Esophagus muscularis mucosa (tissue), 4 donors: ENCODE measurements at regions not wholly inside any gene's neighbourhood (a gene's known extent, or its start where the extent isn't known, plus 50 kb on each side); places are given as distances from the start of the nearest gene placed in this dataset.

Experiments used
- DNase-seq: peaks from one replicate; pipeline ENCODE4 v3.0.0-alpha.2; 2017; ENCODE audit errors: extremely low spot score
- H3K27ac ChIP-seq, 4 donors: fragments of 200-600 bp; sonication (generic); replicated peaks in 1 of 4; 1 replicate in 3 of 4; 2 replicates in 1 of 4; pipeline ENCODE4 v1.5.1; 2016 to 2019; ENCODE audit warnings: mild to moderate bottlenecking in 1 of 4
- H3K27me3 ChIP-seq, 4 donors: fragments of 200-600 bp; sonication (generic); one replicate each; pipeline versions ENCODE4 v1.5.1 to v1.6.0; 2016 to 2019
- H3K36me3 ChIP-seq, 4 donors: fragments of 200-600 bp; sonication (generic); one replicate each; pipeline ENCODE4 v1.5.1; 2016 to 2019
- H3K4me1 ChIP-seq, 4 donors: fragments of 200-600 bp; sonication (generic); one replicate each; pipeline ENCODE4 v1.5.1; 2016 to 2019
- H3K4me3 ChIP-seq, 4 donors: fragments of 200-600 bp; sonication (generic); 1 replicate in 2 of 4; 2 replicates in 2 of 4; pipeline ENCODE4 v1.5.1; 2016 to 2019; ENCODE audit warnings: mild to moderate bottlenecking in 4 of 4, moderate library complexity in 1 of 4
- H3K9me3 ChIP-seq, 4 donors: fragments of 200-600 bp; sonication (generic); 1 replicate in 3 of 4; 2 replicates in 1 of 4; pipeline ENCODE4 v1.5.1; 2016 to 2019
- CTCF ChIP-seq, 3 experiments: fragments of 200-600 bp in 2 of 3; fragments of 450-650 bp in 1 of 3; sonication (generic) in 2 of 3; IDR thresholded peaks; one replicate each; pipeline ENCODE4 v1.5.1; 2017 to 2019; ENCODE audit warnings: antibody characterized with exemption in 3 of 3, mild to moderate bottlenecking in 2 of 3, moderate library complexity in 1 of 3
- EP300 ChIP-seq: sonication (generic); formaldehyde crosslinking; IDR thresholded peaks from one replicate; pipeline ENCODE4 v1.6.1; 2017; ENCODE audit warnings: antibody characterized with exemption
- POLR2A ChIP-seq: fragments of 450-650 bp; IDR thresholded peaks from one replicate; pipeline ENCODE4 v1.6.1; 2017; ENCODE audit warnings: antibody characterized with exemption, moderate library complexity, mild to moderate bottlenecking, low read depth
- POLR2AphosphoS5 ChIP-seq, 2 donors: sonication (generic); formaldehyde crosslinking; IDR thresholded peaks; one replicate each; pipeline ENCODE4 v1.6.1; 2017; ENCODE audit warnings: antibody characterized with exemption in 2 of 2
- WGBS: methylation state at CpG from one replicate; pipeline ENCODE4 v1.1.5; 2018; 5-methylcytosine and 5-hydroxymethylcytosine counted together
- intact Hi-C: fragments of 100-400 bp; cut with DNase I; formaldehyde crosslinking; loops from one replicate; pipeline ENCODE4 v1.15.1; 2023

- intact Hi-C loops: no loop called here
- 22% methylated on average over 5 of the region's 5 CpGs for WGBS
- Histone ChIP-seq H3K27ac (no peak overlapping the region), H3K27me3 (peaks cover 0 to 13% (median 0%) of the 10 kb centered on the region in 4 donors), H3K4me3 (no peak overlapping the region), H3K36me3 (no peaks in the 10 kb centered on the region), H3K9me3 (peaks cover 0 to 13% (median 9%) of the 10 kb centered on the region in 4 donors), H3K4me1 (no peaks in the 10 kb centered on the region)
- no peak for TF ChIP-seq CTCF (IDR thresholded peaks at IDR 0.05)
- no peak for TF ChIP-seq POLR2AphosphoS5 (IDR thresholded peaks at IDR 0.05)
- no peak for TF ChIP-seq EP300
- no peak for TF ChIP-seq POLR2A
- DNase-seq: peak; percentile 78
These were observed 147.4 kb upstream of the IRX4 start for GRCh38 chr5:2030131-2030530.

GRCh38 chr5:2029206-2029605 lies 146.5 kb upstream of the IRX4 start:
- Histone ChIP-seq H3K4me1 (no peaks in the 10 kb centered on the region), H3K27ac (peak overlapping the region in 1 of 4 donors; percentile 29), H3K27me3 (peaks cover 0 to 13% (median 0%) of the 10 kb centered on the region in 4 donors), H3K9me3 (peaks cover 0 to 13% (median 9%) of the 10 kb centered on the region in 4 donors), H3K36me3 (no peaks in the 10 kb centered on the region), H3K4me3 (no peak overlapping the region)
- intact Hi-C loops: no loop called here
- peak; percentile 74 for DNase-seq
- no peak for TF ChIP-seq CTCF (IDR thresholded peaks at IDR 0.05)
- peak in 1 of 2 donors; percentile 24 for TF ChIP-seq POLR2AphosphoS5 (IDR thresholded peaks at IDR 0.05)
- WGBS: 45% methylated on average over 4 of the region's 4 CpGs

- peaks cover 0 to 10% (median 0%) of the 10 kb centered on the region in 4 donors for H3K27me3 ChIP-seq
- H3K4me3 ChIP-seq: no peak overlapping the region
- TF ChIP-seq POLR2A: no peak
- no peak for TF ChIP-seq CTCF (IDR thresholded peaks at IDR 0.05)
- TF ChIP-seq EP300: no peak
- no peak for TF ChIP-seq POLR2AphosphoS5 (IDR thresholded peaks at IDR 0.05)
- peaks cover 0 to 6% (median 4%) of the 10 kb centered on the region in 4 donors for H3K9me3 ChIP-seq
- intact Hi-C loops: no loop called here
- no peak overlapping the region for H3K27ac ChIP-seq
- no peaks in the 10 kb centered on the region for H3K4me1 ChIP-seq
- 78% methylated on average over 2 of the region's 2 CpGs for WGBS
- DNase-seq: no peak
- no peaks in the 10 kb centered on the region for H3K36me3 ChIP-seq
These were observed 145.1 kb upstream of the IRX4 start for GRCh38 chr5:2027790-2028189.

- H3K4me3 ChIP-seq: no peak overlapping the region
- DNase-seq: peak; percentile 29
- no peaks in the 10 kb centered on the region for H3K36me3 ChIP-seq
- no peak for TF ChIP-seq CTCF (IDR thresholded peaks at IDR 0.05)
- no peak for TF ChIP-seq POLR2AphosphoS5 (IDR thresholded peaks at IDR 0.05)
- no peak for TF ChIP-seq POLR2A
- no peak for TF ChIP-seq EP300
- H3K27ac ChIP-seq: no peak overlapping the region
- peaks cover 0 to 3% (median 0%) of the 10 kb centered on the region in 4 donors for H3K9me3 ChIP-seq
- intact Hi-C loops: no loop called here
- H3K4me1 ChIP-seq: no peaks in the 10 kb centered on the region
- peaks cover 0 to 12% (median 0%) of the 10 kb centered on the region in 4 donors for H3K27me3 ChIP-seq
- 74% methylated on average over 12 of the region's 13 CpGs for WGBS
These were observed 142.4 kb upstream of the IRX4 start for GRCh38 chr5:2024986-2025721.

- H3K9me3 ChIP-seq: peaks cover 0 to 1% (median 0%) of the 10 kb centered on the region in 4 donors
- no peaks in the 10 kb centered on the region for H3K4me1 ChIP-seq
- intact Hi-C loops: no loop called here
- no peak for TF ChIP-seq CTCF (IDR thresholded peaks at IDR 0.05)
- 66% methylated on average over 3 of the region's 3 CpGs for WGBS
- no peaks in the 10 kb centered on the region for H3K36me3 ChIP-seq
- H3K27ac ChIP-seq: no peak overlapping the region
- H3K4me3 ChIP-seq: no peak overlapping the region
- peak; percentile 24 for DNase-seq
- peaks cover 0 to 20% (median 0%) of the 10 kb centered on the region in 4 donors for H3K27me3 ChIP-seq
These were observed 140.5 kb upstream of the IRX4 start for GRCh38 chr5:2023196-2023595.
